CD4-positive, alpha-beta T cell treated with Interleukin-6 at 100 ng/mL for 8 hours (primary cell): ENCODE measurements at regions not wholly inside any gene's neighbourhood (a gene's known extent, or its start where the extent isn't known, plus 50 kb on each side); places are given as distances from the start of the nearest gene placed in this dataset.

Source experiments
- DNase-seq: peaks from one replicate; pipeline ENCODE4 v3.0.0-alpha.2; 2020; ENCODE audit warnings: mixed read lengths, low spot score

- no peak for DNase-seq
These were observed 1198.8 kb upstream of the SPRY2 start for GRCh38 chr13:81539643-81540150.

- DNase-seq = no peak
These were observed 1158.0 kb upstream of the SPRY2 start for GRCh38 chr13:81498969-81499368.

GRCh38 chr13:81493144-81493543, 1152.2 kb upstream of the SPRY2 start:
- DNase-seq = no peak

- DNase-seq = no peak
These were observed 1151.5 kb upstream of the SPRY2 start for GRCh38 chr13:81492449-81492848.

DNA sequence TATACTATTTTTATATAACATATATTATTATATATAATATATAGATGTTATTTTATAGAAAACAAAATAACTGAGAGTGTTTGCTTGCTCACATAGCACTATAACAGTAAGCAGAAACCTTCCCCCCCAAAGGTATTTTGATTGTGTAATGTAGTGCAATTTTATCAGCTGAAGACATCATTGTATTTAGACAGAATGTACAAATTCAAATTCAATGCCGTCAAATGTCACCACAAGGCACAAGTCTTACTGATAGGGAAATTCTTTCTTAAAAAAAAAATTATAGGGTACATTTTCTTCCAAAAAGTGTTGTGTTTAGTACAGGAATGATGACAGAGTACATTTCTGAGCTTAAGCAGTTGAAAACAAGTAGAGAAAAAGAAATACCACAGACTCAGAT, 1147.1 kb upstream of the SPRY2 start:
- DNase-seq = no peak

GRCh38 chr13:81487151-81487550, 1146.2 kb upstream of the SPRY2 start:
- DNase-seq = no peak

GRCh38 chr13:81480634-81481033, 1139.7 kb upstream of the SPRY2 start:
- DNase-seq = no peak

GRCh38 chr13:81473366-81473899, 1132.5 kb upstream of the SPRY2 start:
- no peak for DNase-seq

GRCh38 chr13:81458170-81458569, 1117.2 kb upstream of the SPRY2 start:
- DNase-seq = no peak

DNA sequence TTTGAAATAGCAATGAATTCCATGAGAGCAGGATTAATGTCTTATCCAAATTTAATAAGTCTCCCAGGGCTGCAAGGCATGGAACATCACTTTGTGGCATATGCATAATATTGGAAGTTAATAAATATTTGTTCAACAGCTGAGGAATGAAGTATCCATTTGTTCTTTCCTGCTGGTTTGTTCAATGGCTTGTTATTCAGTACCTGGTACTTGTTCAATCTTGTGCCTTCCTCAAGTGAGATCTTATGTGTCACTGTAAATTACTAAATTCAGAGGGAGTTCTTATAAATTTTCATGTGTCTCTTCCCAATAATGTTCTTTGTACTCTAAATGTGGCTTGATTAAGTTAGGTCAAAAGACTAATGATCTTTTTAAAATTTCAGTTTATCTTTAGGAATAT, 1105.5 kb upstream of the SPRY2 start:
- DNase-seq = no peak

DNA sequence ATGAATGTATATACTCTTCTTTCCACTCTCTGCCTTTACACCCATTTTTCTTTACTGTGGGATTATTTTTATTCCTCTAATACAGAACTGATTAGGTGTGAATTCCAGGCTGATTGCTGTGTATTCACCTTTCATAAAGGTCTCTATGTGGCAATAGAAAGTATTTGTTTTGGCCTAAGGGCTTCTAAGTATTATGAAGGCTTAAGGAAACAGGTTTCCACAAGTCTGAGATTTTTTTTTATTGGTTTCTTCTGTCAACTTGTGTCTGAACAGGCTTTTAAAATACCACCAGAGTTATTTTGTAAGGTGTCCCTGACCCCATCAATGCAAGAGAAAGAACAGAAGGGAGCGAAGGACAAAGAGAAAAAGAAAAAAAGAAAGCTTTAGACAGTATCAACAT, 1102.0 kb upstream of the SPRY2 start:
- no peak for DNase-seq

DNA sequence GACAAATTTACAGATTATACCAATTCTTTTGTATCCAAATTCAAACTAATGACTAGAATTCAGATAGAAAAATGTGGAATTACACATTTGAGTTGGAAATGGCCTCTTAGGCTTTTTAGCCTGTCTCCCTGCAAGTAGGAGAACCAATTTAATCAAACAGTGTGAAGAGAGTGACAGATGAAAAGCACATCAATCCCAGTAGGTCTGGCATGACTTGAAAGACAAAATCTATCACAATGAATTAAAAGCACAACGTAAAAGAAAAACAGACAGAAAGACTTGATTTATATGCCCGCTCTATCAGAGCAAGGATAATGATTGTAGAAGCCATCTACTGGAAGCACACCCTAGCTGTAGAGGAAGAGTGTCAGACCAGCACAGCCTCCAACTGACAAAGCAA, 1084.4 kb upstream of the SPRY2 start:
- no peak for DNase-seq

GRCh38 chr13:81409284-81409683, 1068.4 kb upstream of the SPRY2 start:
- no peak for DNase-seq

GRCh38 chr13:81408647-81409046, 1067.7 kb upstream of the SPRY2 start:
- no peak for DNase-seq

- no peak for DNase-seq
These were observed 1065.8 kb upstream of the SPRY2 start for GRCh38 chr13:81406639-81407292.

DNA sequence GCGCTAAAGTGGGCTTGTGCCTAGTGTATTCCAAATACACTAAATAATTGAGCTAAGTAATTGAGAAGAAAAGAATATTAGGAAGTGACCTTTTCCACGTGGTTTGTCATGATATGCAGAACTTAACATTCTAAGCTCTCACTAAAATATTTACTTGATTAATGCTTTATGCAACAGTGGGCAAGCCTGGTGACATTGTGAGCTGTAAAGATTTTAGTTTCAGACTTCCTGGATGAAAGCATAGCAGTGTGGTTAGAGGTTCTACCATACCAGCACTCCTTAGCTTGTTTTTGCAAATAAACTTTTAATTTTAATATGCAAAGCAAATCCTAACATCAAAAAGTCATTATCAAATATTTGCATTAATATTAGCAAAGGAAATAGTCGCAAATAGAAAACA, 1065.1 kb upstream of the SPRY2 start:
- no peak for DNase-seq

GRCh38 chr13:81396192-81396591, 1055.3 kb upstream of the SPRY2 start:
- no peak for DNase-seq

- DNase-seq = no peak
These were observed 1054.4 kb upstream of the SPRY2 start for GRCh38 chr13:81395368-81395767.

GRCh38 chr13:81394640-81395039, 1053.7 kb upstream of the SPRY2 start:
- DNase-seq = no peak

DNA sequence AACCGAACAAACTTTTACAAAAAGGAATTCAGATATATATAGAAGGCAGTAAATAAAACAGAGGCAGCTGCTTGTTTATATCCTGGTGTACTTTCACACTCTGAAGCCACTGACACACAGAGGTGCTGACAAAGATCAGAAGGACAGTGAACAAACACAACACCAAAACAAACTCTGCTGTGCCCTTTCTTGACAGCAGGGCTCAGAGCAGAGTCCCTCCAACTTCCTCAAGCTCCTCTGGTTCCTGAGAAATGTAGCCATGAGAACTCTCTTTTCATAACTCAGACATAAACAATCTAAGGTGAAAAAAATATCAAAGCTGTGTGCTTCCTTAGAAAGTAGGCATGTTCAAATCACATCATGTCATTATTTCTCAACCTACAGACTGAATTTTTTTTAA, 1052.8 kb upstream of the SPRY2 start:
- DNase-seq = no peak

GRCh38 chr13:81393110-81393509, 1052.2 kb upstream of the SPRY2 start:
- DNase-seq = no peak

- DNase-seq = no peak
These were observed 1047.5 kb upstream of the SPRY2 start for GRCh38 chr13:81388400-81388799.

DNA sequence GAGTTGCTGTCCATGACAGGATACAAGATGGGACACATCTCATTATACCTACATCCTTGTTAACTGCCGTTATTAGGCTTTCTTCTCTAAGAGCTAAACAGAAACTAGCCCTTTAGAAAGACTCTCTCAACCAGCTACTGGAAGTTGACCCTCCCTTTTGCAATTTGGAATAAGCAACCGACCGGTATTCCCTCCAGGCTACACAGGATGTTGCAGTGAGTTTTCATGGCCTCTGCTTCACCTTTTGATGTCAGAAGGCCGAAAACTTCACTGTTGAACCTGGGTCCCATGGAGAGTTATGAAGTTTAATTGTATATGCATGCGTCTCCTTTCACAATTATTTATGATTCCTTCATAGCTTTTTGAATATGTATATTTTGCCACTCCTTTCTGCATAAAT, 1042.5 kb upstream of the SPRY2 start:
- DNase-seq = no peak

DNA sequence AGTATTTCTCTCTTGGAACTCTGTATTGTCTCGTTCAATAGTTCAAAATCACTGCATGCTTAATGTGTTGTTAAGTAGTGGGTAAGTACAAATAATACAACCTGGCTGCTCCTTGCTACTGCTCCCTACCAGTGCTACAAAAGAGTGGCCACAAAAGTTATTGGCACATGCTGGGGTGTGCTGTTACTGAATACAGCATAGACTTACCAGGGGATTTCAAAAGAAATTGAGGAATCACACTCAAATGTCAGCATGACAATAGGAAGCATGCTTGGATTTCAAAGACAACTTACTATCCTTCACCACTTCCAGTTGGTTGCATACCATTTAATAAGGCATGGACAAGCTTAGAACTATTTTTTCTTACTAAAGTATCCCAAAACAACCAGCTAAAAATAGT, 1041.3 kb upstream of the SPRY2 start:
- DNase-seq = no peak
